ENCODE measurements at regions not wholly inside any gene's neighbourhood (a gene's known extent, or its start where the extent isn't known, plus 50 kb on each side); places are given as distances from the start of the nearest gene placed in this dataset.
"Not testable (repeated sequence)": the region's sequence is repeated elsewhere in the genome, so short reads cannot be mapped to it uniquely, and the experiment has no call there.

DNA sequence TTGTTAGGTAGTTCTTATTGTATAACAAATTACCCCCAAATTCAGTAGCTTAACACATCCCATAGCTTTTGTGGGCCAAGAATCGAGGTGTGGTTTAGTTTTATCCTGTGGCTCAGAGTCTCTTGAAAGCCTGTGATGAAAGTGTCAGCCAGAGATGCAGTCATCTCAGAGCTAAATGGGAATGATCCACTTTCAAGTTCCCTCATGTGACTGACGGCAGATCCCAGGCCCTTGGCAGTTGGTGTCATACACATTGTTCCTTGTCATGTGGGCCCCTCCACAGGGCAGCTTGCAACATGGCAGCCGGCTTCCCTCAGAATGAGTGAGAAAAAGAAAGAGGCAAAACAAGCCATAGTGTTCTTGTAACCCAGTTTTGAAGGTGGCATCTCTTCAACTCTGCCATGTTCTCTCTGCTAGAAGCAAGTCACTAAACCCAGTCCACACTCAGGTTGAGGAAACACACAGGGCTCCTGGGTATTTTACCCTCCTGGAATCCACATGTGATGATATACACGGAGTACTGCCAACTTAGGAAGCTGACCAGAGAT, 153.1 kb upstream of the LRRC61 start:
- DNase-seq; H3K27me3 ChIP-seq; in situ Hi-C loops (cut with MboI; ENCODE audit: low sequenced_read_pairs in 4 of 4); intact Hi-C loops (cut with DNase I; ENCODE audit: low total_unique reads); H3K9me3 ChIP-seq; H3K36me3 ChIP-seq; H3K4me3 ChIP-seq; H3K4me1 ChIP-seq; ATAC-seq; H3K27ac ChIP-seq: not testable (repeated sequence)

- H3K27ac ChIP-seq; H3K27me3 ChIP-seq; ATAC-seq; H3K9me3 ChIP-seq; H3K4me3 ChIP-seq; H3K4me1 ChIP-seq; in situ Hi-C loops (cut with MboI; ENCODE audit: low sequenced_read_pairs in 4 of 4); DNase-seq; intact Hi-C loops (cut with DNase I; ENCODE audit: low total_unique reads); H3K36me3 ChIP-seq: not testable (repeated sequence)
Measured at GRCh38 chr7:150183602-150184001, 139.6 kb upstream of the LRRC61 start.

DNA sequence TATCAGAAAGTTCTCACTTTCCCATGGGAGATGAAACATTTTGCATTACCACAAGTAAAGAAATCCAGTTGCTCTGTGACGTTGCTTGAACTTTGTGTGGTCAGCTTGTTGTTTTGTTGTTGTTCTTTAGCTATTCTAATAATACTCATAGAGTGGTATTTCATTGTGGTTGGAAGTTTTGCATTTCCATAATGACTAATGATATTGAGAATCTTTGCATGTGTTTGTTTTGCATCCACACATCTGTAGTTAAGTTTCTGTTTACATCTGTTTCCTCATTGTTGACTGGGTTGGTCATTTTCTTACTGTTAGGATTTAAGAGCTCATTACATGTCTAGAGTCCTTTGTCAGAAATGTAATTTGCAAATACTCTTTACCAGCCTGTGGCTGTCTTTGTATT, 133.2 kb upstream of the LRRC61 start:
- DNase-seq; in situ Hi-C loops (cut with MboI; ENCODE audit: low sequenced_read_pairs in 4 of 4); H3K9me3 ChIP-seq; H3K36me3 ChIP-seq; H3K27me3 ChIP-seq; H3K4me1 ChIP-seq; H3K4me3 ChIP-seq; intact Hi-C loops (cut with DNase I; ENCODE audit: low total_unique reads); H3K27ac ChIP-seq; ATAC-seq: not testable (repeated sequence)

DNA sequence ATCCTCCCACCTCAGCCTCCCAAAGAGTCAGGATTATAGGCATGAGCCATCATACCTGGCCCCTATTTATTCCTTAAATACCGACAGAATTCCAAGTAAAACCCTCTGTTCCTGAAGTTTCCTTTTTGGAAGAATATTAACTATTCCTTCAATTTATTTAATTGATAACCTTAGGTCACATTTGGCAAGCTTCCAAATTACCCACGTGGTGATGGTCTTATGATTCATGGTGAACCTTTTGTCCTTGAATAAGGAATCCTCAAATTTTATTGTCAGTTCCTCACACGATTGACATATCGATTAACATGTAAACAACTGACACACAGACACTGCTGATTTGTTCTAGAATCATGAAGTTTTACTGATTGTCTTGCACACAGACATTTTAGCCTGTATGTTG, 130.6 kb upstream of the LRRC61 start:
- in situ Hi-C loops (cut with MboI; ENCODE audit: low sequenced_read_pairs in 4 of 4); H3K27ac ChIP-seq; H3K36me3 ChIP-seq; H3K4me1 ChIP-seq; H3K4me3 ChIP-seq; intact Hi-C loops (cut with DNase I; ENCODE audit: low total_unique reads); ATAC-seq; DNase-seq; H3K9me3 ChIP-seq; H3K27me3 ChIP-seq: not testable (repeated sequence)

DNA sequence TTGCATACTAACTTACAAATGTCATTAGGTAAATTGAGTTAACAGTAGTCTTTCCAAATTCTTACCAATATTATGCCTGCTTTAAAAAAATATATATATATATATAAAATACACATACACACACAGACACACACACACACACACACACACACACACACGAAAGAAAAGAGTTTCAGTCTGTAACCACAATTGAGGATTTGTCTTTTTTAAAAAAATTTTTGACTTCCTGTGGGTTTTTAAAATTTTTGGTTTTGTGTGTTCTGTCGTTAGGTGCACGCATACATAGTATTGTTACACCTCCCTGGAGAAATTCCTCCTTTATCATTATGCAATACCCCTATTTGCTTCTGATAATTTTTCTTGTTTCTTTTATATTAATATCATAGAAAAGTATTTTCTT, 129.3 kb upstream of the LRRC61 start:
- intact Hi-C loops (cut with DNase I; ENCODE audit: low total_unique reads); H3K9me3 ChIP-seq: not testable (repeated sequence)

More for the DNA sequence above, 129.3 kb upstream of the LRRC61 start:
- in situ Hi-C loops (cut with MboI; ENCODE audit: low sequenced_read_pairs in 4 of 4); H3K4me3 ChIP-seq; H3K4me1 ChIP-seq; H3K27ac ChIP-seq; H3K36me3 ChIP-seq; ATAC-seq; H3K27me3 ChIP-seq; DNase-seq: not testable (repeated sequence)
